ENCODE measurements at regions not wholly inside any gene's neighbourhood (a gene's known extent, or its start where the extent isn't known, plus 50 kb on each side); places are given as distances from the start of the nearest gene placed in this dataset.

GRCh38 chr5:97406946-97407676 lies 224.1 kb upstream of the RIOK2 start:
- no peak for DNase-seq

GRCh38 chr5:97408331-97408730 lies 225.3 kb upstream of the RIOK2 start:
- DNase-seq, result no peak

- DNase-seq, result no peak
Observed at GRCh38 chr5:97412959-97413358, 229.9 kb upstream of the RIOK2 start.

- no peak for DNase-seq
Observed at GRCh38 chr5:97417986-97418385, 234.9 kb upstream of the RIOK2 start.

- no peak for DNase-seq
Observed at GRCh38 chr5:97418462-97418861, 235.4 kb upstream of the RIOK2 start.

- no peak for DNase-seq
Observed at GRCh38 chr5:97420646-97421045, 237.6 kb upstream of the RIOK2 start.

GRCh38 chr5:97422678-97423077 lies 239.6 kb upstream of the RIOK2 start:
- no peak for DNase-seq

GRCh38 chr5:97425511-97425910 lies 242.5 kb upstream of the RIOK2 start:
- peak; percentile 38 for DNase-seq

- no peak for DNase-seq
Observed at GRCh38 chr5:97427235-97427634, 244.2 kb upstream of the RIOK2 start.

GRCh38 chr5:97434021-97434420 lies 251.0 kb upstream of the RIOK2 start:
- DNase-seq, result no peak

GRCh38 chr5:97436405-97436804 lies 253.4 kb upstream of the RIOK2 start:
- no peak for DNase-seq

- no peak for DNase-seq
Observed at GRCh38 chr5:97443740-97444139, 260.7 kb upstream of the RIOK2 start.

GRCh38 chr5:97449172-97449571 lies 266.1 kb upstream of the RIOK2 start:
- DNase-seq, result peak; percentile 2

GRCh38 chr5:97452646-97453045 lies 269.6 kb upstream of the RIOK2 start:
- DNase-seq, result peak; percentile 80

GRCh38 chr5:97453263-97453662 lies 270.2 kb upstream of the RIOK2 start:
- no peak for DNase-seq

- no peak for DNase-seq
Observed at GRCh38 chr5:97454015-97454414, 271.0 kb upstream of the RIOK2 start.

- no peak for DNase-seq
Observed at GRCh38 chr5:97455996-97456395, 272.9 kb upstream of the RIOK2 start.

GRCh38 chr5:97458851-97459250 lies 275.8 kb upstream of the RIOK2 start:
- no peak for DNase-seq

GRCh38 chr5:97471951-97472350 lies 288.9 kb upstream of the RIOK2 start:
- DNase-seq, result no peak

- DNase-seq, result no peak
Observed at GRCh38 chr5:97475847-97476246, 292.8 kb upstream of the RIOK2 start.

- peak; percentile 18 for DNase-seq
Observed at GRCh38 chr5:97476852-97477534, 293.9 kb upstream of the RIOK2 start.

- DNase-seq, result peak; percentile 31
Observed at GRCh38 chr5:97478483-97478882, 295.4 kb upstream of the RIOK2 start.

GRCh38 chr5:97480313-97480712 lies 297.3 kb upstream of the RIOK2 start:
- no peak for DNase-seq

- DNase-seq, result no peak
Observed at GRCh38 chr5:97488126-97488668, 305.1 kb upstream of the RIOK2 start.

Measured in OCI-M1 (cell line).